ENCODE measurements at regions not wholly inside any gene's neighbourhood (a gene's known extent, or its start where the extent isn't known, plus 50 kb on each side); places are given as distances from the start of the nearest gene placed in this dataset.

GRCh38 chr12:30501718-30502117, 194.0 kb downstream of the IPO8 start:
- Mint-ChIP-seq H3K4me1 (no peaks in the 10 kb centered on the region), H3K36me3 (ENCODE audit: low read depth) (no peaks in the 10 kb centered on the region), H3K27me3 (peaks cover 2% of the 10 kb centered on the region), H3K4me3 (no peak overlapping the region), H3K9me3 (ENCODE audit: low read depth) (no peaks in the 10 kb centered on the region), H3K27ac (no peak overlapping the region)
- DNase-seq: no peak
- intact Hi-C loops (cut with DNase I, micrococcal nuclease): no loop called here
- ChIA-PET CTCF (no interaction called here), POLR2A (no interaction called here)
- ATAC-seq: no peak

GRCh38 chr12:30500532-30500931, 195.1 kb downstream of the IPO8 start:
- Mint-ChIP-seq H3K9me3 (ENCODE audit: low read depth) (no peaks in the 10 kb centered on the region), H3K4me1 (no peaks in the 10 kb centered on the region), H3K27me3 (peaks cover 1% of the 10 kb centered on the region), H3K36me3 (ENCODE audit: low read depth) (no peaks in the 10 kb centered on the region), H3K4me3 (no peak overlapping the region), H3K27ac (no peak overlapping the region)
- intact Hi-C loops (cut with DNase I, micrococcal nuclease): no loop called here
- CTCF ChIA-PET: no interaction called here
- DNase-seq (no peak), ATAC-seq (no peak)
- POLR2A ChIA-PET: no interaction called here

DNA sequence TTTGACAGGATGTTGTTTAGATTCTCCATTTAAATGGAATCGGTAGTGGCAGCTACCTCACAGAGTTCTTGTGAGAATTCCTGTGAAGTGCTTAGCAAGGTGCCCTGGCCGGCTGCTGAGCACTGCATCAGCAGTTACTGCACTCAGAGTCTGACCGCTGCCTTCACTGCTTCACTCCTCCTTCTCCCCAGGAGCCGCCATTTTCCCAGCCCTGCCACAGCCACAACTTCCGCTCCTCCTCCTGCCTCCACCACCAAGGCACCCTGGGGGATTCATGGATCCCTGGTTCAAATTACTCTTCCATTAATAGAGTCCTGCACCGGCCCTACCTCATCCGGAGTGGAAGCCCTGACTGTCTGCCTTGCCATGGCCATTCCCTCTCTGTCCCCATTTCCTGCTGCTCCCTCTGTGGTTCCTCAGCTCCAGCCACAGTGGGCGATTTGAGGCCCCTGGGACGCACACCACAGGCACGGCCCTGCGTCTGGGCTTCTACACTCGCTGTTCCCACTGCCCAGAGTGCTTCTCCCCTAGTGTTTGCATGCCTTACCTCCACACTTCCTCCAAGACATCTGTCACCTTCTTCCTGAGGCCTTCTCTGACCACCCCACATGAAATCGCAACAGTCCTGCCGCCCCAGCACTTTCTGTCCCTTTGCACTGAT, 210.3 kb downstream of the IPO8 start:
- peaks cover 2% of the 10 kb centered on the region for H3K27me3 Mint-ChIP-seq

GRCh38 chr12:30484658-30485057, 211.0 kb downstream of the IPO8 start:
- intact Hi-C loops (cut with DNase I, micrococcal nuclease): no loop called here
- ATAC-seq: no peak
- POLR2A ChIA-PET: no interaction called here
- Mint-ChIP-seq H3K4me3 (no peak overlapping the region), H3K4me1 (no peaks in the 10 kb centered on the region), H3K27ac (no peak overlapping the region), H3K27me3 (peaks cover 2% of the 10 kb centered on the region), H3K9me3 (ENCODE audit: low read depth) (peaks cover 2% of the 10 kb centered on the region), H3K36me3 (ENCODE audit: low read depth) (no peaks in the 10 kb centered on the region)
- CTCF ChIA-PET: no interaction called here
- DNase-seq: no peak

More for the DNA sequence above, 210.3 kb downstream of the IPO8 start:
- Mint-ChIP-seq H3K36me3 (ENCODE audit: low read depth) (no peaks in the 10 kb centered on the region), H3K4me1 (no peaks in the 10 kb centered on the region), H3K9me3 (ENCODE audit: low read depth) (peaks cover 2% of the 10 kb centered on the region), H3K4me3 (no peak overlapping the region), H3K27ac (no peak overlapping the region)
- POLR2A ChIA-PET: no interaction called here
- CTCF ChIA-PET: no interaction called here
- ATAC-seq (no peak), DNase-seq (no peak)
- intact Hi-C loops (cut with DNase I, micrococcal nuclease): no loop called here

DNA sequence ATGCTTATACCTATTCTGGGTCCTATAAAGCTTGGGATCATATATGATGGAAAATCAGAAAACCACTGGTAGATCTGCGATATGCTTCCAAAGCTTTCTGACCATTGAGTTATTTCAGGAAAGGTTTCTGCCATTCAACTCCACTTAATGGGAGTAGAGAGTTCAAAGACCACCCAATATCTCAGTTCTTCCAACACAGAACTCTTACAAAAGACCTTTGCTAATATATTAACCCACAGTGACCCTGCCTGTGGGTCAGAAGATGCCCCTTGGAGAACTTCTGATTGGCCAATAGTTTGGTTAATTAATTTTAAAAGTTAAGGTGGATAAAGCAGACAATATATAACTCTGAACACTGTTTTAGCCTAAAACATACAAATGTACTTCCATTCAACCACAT, 213.0 kb downstream of the IPO8 start:
- intact Hi-C loops (cut with DNase I, micrococcal nuclease): no loop called here
- POLR2A ChIA-PET: no interaction called here
- CTCF ChIA-PET: no interaction called here
- DNase-seq (no peak), ATAC-seq (no peak)
- H3K4me3 Mint-ChIP-seq: no peak overlapping the region
- H3K27ac Mint-ChIP-seq: no peak overlapping the region
- H3K9me3 Mint-ChIP-seq (ENCODE audit: low read depth): peaks cover 2% of the 10 kb centered on the region
- no peaks in the 10 kb centered on the region for H3K36me3 Mint-ChIP-seq (ENCODE audit: low read depth)
- peaks cover 2% of the 10 kb centered on the region for H3K27me3 Mint-ChIP-seq
- no peaks in the 10 kb centered on the region for H3K4me1 Mint-ChIP-seq

DNA sequence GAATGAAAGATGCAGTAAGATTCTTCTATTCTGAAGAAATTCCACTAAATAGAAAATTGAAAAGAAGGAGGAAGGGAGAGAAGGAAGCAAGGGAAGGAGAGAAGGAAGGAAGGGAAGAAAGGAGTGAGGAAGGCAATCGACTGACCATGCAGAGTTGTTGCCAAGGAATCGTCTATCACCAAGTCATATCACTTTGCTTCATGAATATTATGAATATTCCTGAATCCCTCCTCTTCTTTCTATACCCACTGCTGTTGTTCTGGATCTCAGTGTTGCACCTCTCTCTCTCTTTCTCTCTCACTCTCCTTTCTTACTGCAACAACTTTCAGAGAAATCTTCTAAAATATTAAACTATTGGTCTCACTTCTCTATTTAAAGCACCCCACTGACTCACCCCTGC, 222.4 kb downstream of the IPO8 start:
- Mint-ChIP-seq H3K27me3 (no peaks in the 10 kb centered on the region), H3K27ac (no peak overlapping the region), H3K9me3 (ENCODE audit: low read depth) (peaks cover 8% of the 10 kb centered on the region), H3K4me3 (no peak overlapping the region), H3K36me3 (ENCODE audit: low read depth) (no peaks in the 10 kb centered on the region), H3K4me1 (no peaks in the 10 kb centered on the region)
- CTCF ChIA-PET: no interaction called here
- ATAC-seq (no peak), DNase-seq (no peak)
- intact Hi-C loops (cut with DNase I, micrococcal nuclease): no loop called here
- POLR2A ChIA-PET: no interaction called here

DNA sequence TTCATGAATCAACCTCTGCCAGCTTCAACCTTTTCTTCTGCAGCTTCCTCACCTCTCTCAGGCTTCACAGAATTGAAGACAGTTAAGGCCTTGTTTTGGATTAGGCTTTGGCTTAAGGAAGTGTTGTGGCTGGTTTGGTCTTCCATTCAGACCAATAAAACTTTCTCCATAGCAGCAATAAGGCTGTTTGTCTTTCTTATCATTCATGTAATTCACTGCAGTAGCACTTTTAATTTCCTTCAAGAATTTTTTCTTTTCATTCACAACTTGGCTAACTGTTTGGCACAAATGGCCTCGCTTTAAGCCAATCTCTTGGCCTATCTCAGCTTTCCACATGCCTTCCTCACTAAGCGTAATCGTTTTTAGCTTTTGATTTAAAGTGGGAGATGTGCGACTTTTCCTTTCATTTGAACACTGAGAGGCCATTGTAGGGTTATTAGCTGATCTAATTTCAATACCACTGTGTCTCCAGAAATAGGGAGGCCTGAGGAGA, 229.5 kb downstream of the IPO8 start:
- no peak overlapping the region for H3K4me3 Mint-ChIP-seq
- no peaks in the 10 kb centered on the region for H3K4me1 Mint-ChIP-seq
- no peak for DNase-seq
- no peak for ATAC-seq
- ChIA-PET CTCF (interaction anchor here (0.6 kb wide), 1 partner anchor 222 kb away, joined by 4 read pairs; no protein-coding TSS in a partner anchor), POLR2A (interaction anchor here (0.6 kb wide), 1 partner anchor 37 kb away, joined by 4 read pairs; no protein-coding TSS in a partner anchor)
- no peak overlapping the region for H3K27ac Mint-ChIP-seq
- intact Hi-C loops (cut with DNase I, micrococcal nuclease): no loop called here
- H3K36me3 Mint-ChIP-seq (ENCODE audit: low read depth): no peaks in the 10 kb centered on the region
- H3K27me3 Mint-ChIP-seq: no peaks in the 10 kb centered on the region
- peaks cover 5% of the 10 kb centered on the region for H3K9me3 Mint-ChIP-seq (ENCODE audit: low read depth)

- no peak for ATAC-seq
- intact Hi-C loops (cut with DNase I, micrococcal nuclease): no loop called here
These were observed 232.0 kb downstream of the IPO8 start for GRCh38 chr12:30463636-30464035.

GRCh38 chr12:30462249-30462648, 233.4 kb downstream of the IPO8 start:
- Mint-ChIP-seq H3K4me3 (no peak overlapping the region), H3K4me1 (no peaks in the 10 kb centered on the region), H3K27me3 (no peaks in the 10 kb centered on the region), H3K36me3 (ENCODE audit: low read depth) (no peaks in the 10 kb centered on the region), H3K27ac (no peak overlapping the region), H3K9me3 (ENCODE audit: low read depth) (peaks cover 5% of the 10 kb centered on the region)
- DNase-seq (no peak), ATAC-seq (no peak)
- intact Hi-C loops (cut with DNase I, micrococcal nuclease): no loop called here
- POLR2A ChIA-PET: no interaction called here
- CTCF ChIA-PET: interaction anchor here (0.6 kb wide), 1 partner anchor 577 kb away, joined by 3 read pairs; no protein-coding TSS in a partner anchor

More at GRCh38 chr12:30463636-30464035, 232.0 kb downstream of the IPO8 start:
- DNase-seq: no peak
- no peaks in the 10 kb centered on the region for H3K36me3 Mint-ChIP-seq (ENCODE audit: low read depth)
- H3K27ac Mint-ChIP-seq: no peak overlapping the region
- no peaks in the 10 kb centered on the region for H3K27me3 Mint-ChIP-seq
- no peaks in the 10 kb centered on the region for H3K4me1 Mint-ChIP-seq
- H3K9me3 Mint-ChIP-seq (ENCODE audit: low read depth): peaks cover under 1% of the 10 kb centered on the region
- ChIA-PET CTCF (no interaction called here), POLR2A (no interaction called here)
- H3K4me3 Mint-ChIP-seq: no peak overlapping the region

DNA sequence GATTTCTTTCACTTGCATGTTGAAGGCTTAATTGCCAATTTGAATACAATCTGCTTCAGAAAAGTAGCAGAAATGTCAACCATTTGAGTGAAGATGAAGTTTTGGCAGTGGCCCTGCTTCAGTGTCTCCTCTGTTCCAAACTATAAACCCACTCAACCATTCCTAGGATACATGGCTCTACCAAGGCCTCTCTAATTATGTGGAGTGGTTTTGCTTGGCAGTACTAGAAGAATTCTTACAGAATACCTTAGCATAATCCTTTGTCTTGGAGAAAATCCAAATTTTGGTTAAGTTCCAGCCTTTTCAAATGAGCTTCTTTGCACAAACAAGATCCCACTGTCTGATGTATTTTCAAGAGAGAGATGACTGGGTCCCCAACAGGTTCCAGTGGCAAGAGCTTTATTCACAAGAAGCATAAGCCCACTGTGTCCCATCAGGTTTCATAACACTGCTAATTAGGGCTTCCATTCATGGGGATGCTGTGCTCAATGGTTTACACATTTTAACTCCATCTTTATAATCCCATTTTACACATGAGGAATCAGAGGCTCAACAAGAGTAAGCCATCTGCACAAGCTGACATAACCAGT, 234.5 kb downstream of the IPO8 start:
- CTCF ChIA-PET: no interaction called here
- Mint-ChIP-seq H3K27ac (no peak overlapping the region), H3K9me3 (ENCODE audit: low read depth) (peaks cover 5% of the 10 kb centered on the region), H3K27me3 (no peaks in the 10 kb centered on the region), H3K4me1 (no peaks in the 10 kb centered on the region), H3K36me3 (ENCODE audit: low read depth) (no peaks in the 10 kb centered on the region), H3K4me3 (no peak overlapping the region)
- POLR2A ChIA-PET: no interaction called here
- ATAC-seq (no peak), DNase-seq (no peak)
- intact Hi-C loops (cut with DNase I, micrococcal nuclease): no loop called here

DNA sequence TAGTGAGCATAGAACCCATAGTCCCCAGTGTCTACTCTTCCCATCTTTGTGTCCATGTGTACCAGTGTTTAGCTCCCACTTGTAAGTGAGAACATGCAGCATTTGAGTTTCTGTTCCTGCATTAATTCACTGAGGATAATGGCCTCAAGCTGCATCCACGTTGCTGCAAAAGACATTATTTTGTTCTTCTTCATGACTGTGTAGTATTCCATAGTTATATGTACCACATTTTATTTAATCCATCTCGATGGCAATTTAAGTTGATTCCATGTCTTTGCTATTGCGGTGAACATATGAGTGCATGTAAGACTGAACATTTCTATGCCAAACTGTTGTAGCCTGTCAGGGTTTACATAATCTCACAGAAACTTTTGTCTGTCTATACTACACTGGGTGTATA, 237.2 kb downstream of the IPO8 start:
- Mint-ChIP-seq H3K27me3 (no peaks in the 10 kb centered on the region), H3K27ac (no peak overlapping the region), H3K36me3 (ENCODE audit: low read depth) (no peaks in the 10 kb centered on the region), H3K4me1 (no peaks in the 10 kb centered on the region), H3K9me3 (ENCODE audit: low read depth) (peaks cover 5% of the 10 kb centered on the region), H3K4me3 (no peak overlapping the region)
- ATAC-seq: no peak
- ChIA-PET CTCF (interaction anchor here (0.7 kb wide), 1 partner anchor 955 kb away, joined by 4 read pairs; no protein-coding TSS in a partner anchor), POLR2A (no interaction called here)
- no peak for DNase-seq
- intact Hi-C loops (cut with DNase I, micrococcal nuclease): no loop called here

DNA sequence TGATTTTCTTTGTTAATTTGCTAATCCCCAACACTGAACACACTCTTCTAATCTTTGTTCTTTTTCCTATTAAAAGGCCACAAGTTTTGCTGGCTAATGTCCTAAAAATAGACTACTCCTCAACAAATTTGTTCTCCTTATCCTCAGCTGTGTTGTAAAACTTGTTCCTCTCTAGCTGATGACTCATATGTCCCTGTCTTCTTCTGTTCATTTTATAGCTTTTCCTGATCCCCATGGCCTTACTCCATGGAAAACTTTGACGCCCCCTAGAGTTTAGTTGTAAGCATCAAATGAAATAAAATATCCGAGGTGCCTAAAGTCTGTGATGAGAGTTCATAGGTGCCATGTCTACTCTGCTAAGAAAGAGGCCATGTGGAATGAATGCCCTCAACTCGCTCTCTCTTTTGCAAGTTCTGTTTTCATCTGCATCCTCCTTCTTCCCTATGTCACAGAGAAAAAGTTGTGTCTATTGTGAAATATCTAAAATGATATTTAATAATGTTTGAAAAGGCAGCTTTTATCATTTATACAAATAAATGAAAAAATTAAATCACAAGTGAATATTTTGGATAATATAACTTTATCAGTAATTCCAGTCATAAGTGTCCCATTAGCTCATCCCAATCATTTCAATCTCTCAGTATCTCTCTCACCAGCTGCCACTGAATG, 237.9 kb downstream of the IPO8 start:
- intact Hi-C loops (cut with DNase I, micrococcal nuclease): no loop called here
- Mint-ChIP-seq H3K36me3 (ENCODE audit: low read depth) (no peaks in the 10 kb centered on the region), H3K27ac (no peak overlapping the region), H3K9me3 (ENCODE audit: low read depth) (peaks cover 5% of the 10 kb centered on the region), H3K4me1 (no peaks in the 10 kb centered on the region), H3K4me3 (no peak overlapping the region), H3K27me3 (no peaks in the 10 kb centered on the region)
- POLR2A ChIA-PET: no interaction called here
- CTCF ChIA-PET: interaction anchor here (0.7 kb wide), 1 partner anchor 954 kb away, joined by 4 read pairs; no protein-coding TSS in a partner anchor
- ATAC-seq (no peak), DNase-seq (no peak)
